ENCODE measurements at regions not wholly inside any gene's neighbourhood (a gene's known extent, or its start where the extent isn't known, plus 50 kb on each side); places are given as distances from the start of the nearest gene placed in this dataset.

DNA sequence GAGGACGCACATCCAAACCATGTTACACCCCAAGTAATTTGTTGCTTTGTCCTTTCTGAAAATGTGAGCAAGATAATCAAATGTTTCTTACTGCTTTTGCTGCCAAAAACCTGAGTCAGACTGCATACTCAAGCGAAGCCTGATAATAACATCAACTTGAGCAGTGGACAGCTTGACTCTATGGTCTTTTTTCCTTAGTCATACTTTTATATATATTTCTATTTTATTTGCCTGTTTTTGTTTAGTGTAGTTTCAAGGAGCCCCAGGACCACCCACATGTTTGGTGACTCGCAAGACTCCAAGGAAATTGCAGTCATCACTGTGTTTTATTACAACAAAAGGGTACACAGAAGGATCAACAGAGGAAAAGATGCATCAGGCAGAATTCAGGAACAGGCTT, 688.4 kb upstream of the PIK3C3 start:
- Histone ChIP-seq H3K79me2 (ENCODE audit: low read depth) (no peaks in the 10 kb centered on the region), H3F3A (ENCODE audit: low read depth) (no peaks in the 10 kb centered on the region), H2AFZ (replicated peaks) (peak overlapping the region; percentile 12)

GRCh38 chr18:41266204-41266603, 688.8 kb upstream of the PIK3C3 start:
- H3K9me3 ChIP-seq (ENCODE audit: low read depth) = no peaks in the 10 kb centered on the region
- H4K20me1 ChIP-seq (ENCODE audit: low read depth) = no peaks in the 10 kb centered on the region
- H3K79me2 ChIP-seq (ENCODE audit: low read depth) = no peaks in the 10 kb centered on the region
- H3K9ac ChIP-seq = no peak overlapping the region
- H3K27ac Mint-ChIP-seq = no peak overlapping the region
- H3K4me1 ChIP-seq = peaks cover 8% of the 10 kb centered on the region
- H3K4me1 Mint-ChIP-seq = peaks cover 4% of the 10 kb centered on the region
- no peak overlapping the region for H3K27ac ChIP-seq
- peak overlapping the region; percentile 12 for H2AFZ ChIP-seq (replicated peaks)
- no peak for DNase-seq (ENCODE audit: low spot score)
- H3K27me3 Mint-ChIP-seq (ENCODE audit: insufficient read depth, low read depth) = no peaks in the 10 kb centered on the region
- no peaks in the 10 kb centered on the region for H3K36me3 ChIP-seq
- TF ChIP-seq EZH2phosphoT487 (IDR thresholded peaks at IDR 0.05) (no peak), EZH2 (IDR thresholded peaks at IDR 0.05) (no peak)
- TF ChIP-seq, protein P1, sequence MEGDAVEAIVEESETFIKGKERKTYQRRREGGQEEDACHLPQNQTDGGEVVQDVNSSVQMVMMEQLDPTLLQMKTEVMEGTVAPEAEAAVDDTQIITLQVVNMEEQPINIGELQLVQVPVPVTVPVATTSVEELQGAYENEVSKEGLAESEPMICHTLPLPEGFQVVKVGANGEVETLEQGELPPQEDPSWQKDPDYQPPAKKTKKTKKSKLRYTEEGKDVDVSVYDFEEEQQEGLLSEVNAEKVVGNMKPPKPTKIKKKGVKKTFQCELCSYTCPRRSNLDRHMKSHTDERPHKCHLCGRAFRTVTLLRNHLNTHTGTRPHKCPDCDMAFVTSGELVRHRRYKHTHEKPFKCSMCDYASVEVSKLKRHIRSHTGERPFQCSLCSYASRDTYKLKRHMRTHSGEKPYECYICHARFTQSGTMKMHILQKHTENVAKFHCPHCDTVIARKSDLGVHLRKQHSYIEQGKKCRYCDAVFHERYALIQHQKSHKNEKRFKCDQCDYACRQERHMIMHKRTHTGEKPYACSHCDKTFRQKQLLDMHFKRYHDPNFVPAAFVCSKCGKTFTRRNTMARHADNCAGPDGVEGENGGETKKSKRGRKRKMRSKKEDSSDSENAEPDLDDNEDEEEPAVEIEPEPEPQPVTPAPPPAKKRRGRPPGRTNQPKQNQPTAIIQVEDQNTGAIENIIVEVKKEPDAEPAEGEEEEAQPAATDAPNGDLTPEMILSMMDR (IDR thresholded peaks at IDR 0.05) = no peak
- no peak overlapping the region for H3K4me3 ChIP-seq
- no peaks in the 10 kb centered on the region for H3K9me3 Mint-ChIP-seq
- H3F3A ChIP-seq (ENCODE audit: low read depth) = no peaks in the 10 kb centered on the region
- no peak overlapping the region for H3K4me3 Mint-ChIP-seq
- H3K4me2 ChIP-seq = no peak overlapping the region
- H3K27me3 ChIP-seq = no peaks in the 10 kb centered on the region
- H3K36me3 Mint-ChIP-seq = no peaks in the 10 kb centered on the region

More for the DNA sequence above, 688.4 kb upstream of the PIK3C3 start:
- no peak overlapping the region for H3K4me2 ChIP-seq
- H3K27ac ChIP-seq = no peak overlapping the region
- H3K4me3 ChIP-seq = no peak overlapping the region
- no peaks in the 10 kb centered on the region for H3K9me3 ChIP-seq (ENCODE audit: low read depth)
- Mint-ChIP-seq H3K4me3 (no peak overlapping the region), H3K9me3 (no peaks in the 10 kb centered on the region), H3K4me1 (peaks cover 4% of the 10 kb centered on the region), H3K27ac (no peak overlapping the region), H3K36me3 (no peaks in the 10 kb centered on the region), H3K27me3 (ENCODE audit: insufficient read depth, low read depth) (no peaks in the 10 kb centered on the region)
- peaks cover 8% of the 10 kb centered on the region for H3K4me1 ChIP-seq
- DNase-seq (ENCODE audit: low spot score) = no peak
- no peak overlapping the region for H3K9ac ChIP-seq
- H3K27me3 ChIP-seq = no peaks in the 10 kb centered on the region
- H4K20me1 ChIP-seq (ENCODE audit: low read depth) = no peaks in the 10 kb centered on the region
- TF ChIP-seq, protein P1 (IDR thresholded peaks at IDR 0.05) = no peak
- TF ChIP-seq EZH2 (IDR thresholded peaks at IDR 0.05) (no peak), EZH2phosphoT487 (IDR thresholded peaks at IDR 0.05) (no peak)
- H3K36me3 ChIP-seq = no peaks in the 10 kb centered on the region

GRCh38 chr18:41265047-41265446, 690.0 kb upstream of the PIK3C3 start:
- Histone ChIP-seq H3K9ac (no peak overlapping the region), H3K4me2 (no peak overlapping the region), H2AFZ (replicated peaks) (no peak overlapping the region), H3K27me3 (no peaks in the 10 kb centered on the region), H3K27ac (no peak overlapping the region), H3K9me3 (ENCODE audit: low read depth) (no peaks in the 10 kb centered on the region), H4K20me1 (ENCODE audit: low read depth) (no peaks in the 10 kb centered on the region), H3K36me3 (no peaks in the 10 kb centered on the region), H3F3A (ENCODE audit: low read depth) (no peaks in the 10 kb centered on the region), H3K4me3 (no peak overlapping the region), H3K79me2 (ENCODE audit: low read depth) (no peaks in the 10 kb centered on the region), H3K4me1 (peaks cover 8% of the 10 kb centered on the region)
- Mint-ChIP-seq H3K4me3 (no peak overlapping the region), H3K4me1 (peaks cover 4% of the 10 kb centered on the region), H3K27ac (no peak overlapping the region), H3K9me3 (no peaks in the 10 kb centered on the region), H3K36me3 (no peaks in the 10 kb centered on the region), H3K27me3 (ENCODE audit: insufficient read depth, low read depth) (no peaks in the 10 kb centered on the region)
- TF ChIP-seq, protein P1 (IDR thresholded peaks at IDR 0.05) = no peak
- TF ChIP-seq EZH2 (IDR thresholded peaks at IDR 0.05) (no peak), EZH2phosphoT487 (IDR thresholded peaks at IDR 0.05) (no peak)
- no peak for DNase-seq (ENCODE audit: low spot score)
